VCaP (cell line): ENCODE measurements at regions not wholly inside any gene's neighbourhood (a gene's known extent, or its start where the extent isn't known, plus 50 kb on each side); places are given as distances from the start of the nearest gene placed in this dataset.
A peak's percentile ranks its signal among the peaks of the same experiment; 100 is the strongest.

Experiments
- H3K27ac ChIP-seq: fragments of 450-650 bp; 2 replicates; pipeline ENCODE4 v1.5.1; 2017
- CTCF ChIP-seq: fragments of 450-650 bp; conservative IDR thresholded peaks from 2 replicates; pipeline ENCODE4 v1.5.1; 2017; ENCODE audit warnings: mild to moderate bottlenecking, moderate library complexity

DNA sequence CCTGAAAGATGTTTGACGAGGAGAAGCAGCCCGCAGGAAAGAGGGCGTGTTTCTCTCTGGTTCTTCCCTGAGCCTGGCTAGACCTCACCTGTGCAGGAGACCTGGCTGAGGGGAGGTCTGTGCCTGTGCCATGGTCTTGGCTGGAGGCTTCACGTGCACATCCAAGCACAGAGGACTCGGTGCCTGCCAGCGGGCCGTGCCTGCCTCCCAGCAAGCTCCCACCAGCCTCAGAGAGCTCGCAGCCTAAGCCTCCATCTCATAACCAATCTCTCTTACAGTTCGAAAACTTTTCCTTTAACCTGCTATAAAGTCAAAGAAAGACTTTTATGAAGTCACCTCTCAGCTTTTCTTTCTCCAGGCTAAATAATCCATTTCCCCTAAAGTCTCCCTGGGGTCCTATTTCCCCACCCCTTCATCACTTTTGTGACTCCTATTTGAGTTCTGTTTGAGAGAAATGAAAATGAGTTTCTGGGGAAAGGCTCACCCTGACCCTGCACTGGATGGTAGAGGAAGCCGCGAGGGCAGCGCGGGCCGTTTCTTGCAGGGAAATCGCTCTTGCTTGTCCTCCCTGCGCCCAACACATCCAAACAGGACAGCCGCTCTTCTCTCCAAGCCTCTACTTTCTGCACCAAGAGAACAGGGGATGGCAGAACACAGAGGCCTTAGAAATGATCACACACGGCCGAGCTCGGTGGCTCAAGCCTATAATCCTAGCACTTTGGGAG is 521.0 kb downstream of the SOX11 start:
- H3K27ac ChIP-seq, result peak overlapping the region; percentile 26; the same call in 1 of the 2 replicates
- no peak for TF ChIP-seq CTCF

DNA sequence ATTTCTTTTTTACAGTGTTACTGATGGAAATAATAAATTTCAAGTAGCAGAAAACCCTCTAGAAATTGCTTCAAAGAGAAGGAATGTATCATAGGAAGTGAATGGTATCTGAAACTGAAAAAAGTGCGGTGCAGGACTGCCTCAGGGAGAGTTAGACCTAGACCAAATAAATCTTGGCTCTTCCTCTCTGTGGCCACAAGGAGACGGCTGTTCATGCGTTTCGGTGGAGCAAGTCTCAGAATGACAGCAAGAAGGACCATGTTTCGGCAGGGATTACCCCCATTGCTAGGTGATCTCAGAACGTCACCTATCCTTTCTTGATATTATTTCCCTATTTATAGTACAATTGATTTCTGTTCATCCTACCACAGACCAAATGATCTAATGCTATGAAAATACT is 522.3 kb downstream of the SOX11 start:
- no peak for TF ChIP-seq CTCF
- no peak overlapping the region for H3K27ac ChIP-seq

DNA sequence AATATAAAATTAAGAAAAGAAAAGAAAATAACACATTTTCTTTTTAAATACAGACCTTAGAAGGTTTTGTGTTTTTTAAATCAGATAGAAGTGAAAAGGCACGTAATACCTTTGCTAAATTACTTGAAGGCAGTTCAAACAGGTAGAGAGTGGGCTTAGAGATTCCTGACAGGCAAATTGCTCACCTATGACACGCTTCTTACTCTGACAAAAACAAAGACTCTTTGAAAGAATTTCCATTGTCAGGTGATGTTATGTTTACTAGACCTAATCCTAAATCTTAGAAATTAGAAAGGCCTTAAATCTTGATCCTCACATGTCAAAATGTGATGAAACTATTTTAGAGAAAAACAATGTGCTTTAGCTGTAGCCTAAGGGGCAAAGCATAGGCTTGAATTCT is 522.9 kb downstream of the SOX11 start:
- no peak for TF ChIP-seq CTCF

GRCh38 chr2:6216234-6216633 is 524.0 kb downstream of the SOX11 start:
- no peak for TF ChIP-seq CTCF
- no peak overlapping the region for H3K27ac ChIP-seq

More for the DNA sequence above, 522.9 kb downstream of the SOX11 start:
- H3K27ac ChIP-seq, result no peak overlapping the region

GRCh38 chr2:6218926-6219325 is 526.7 kb downstream of the SOX11 start:
- H3K27ac ChIP-seq, result no peak overlapping the region
- TF ChIP-seq CTCF, result no peak

DNA sequence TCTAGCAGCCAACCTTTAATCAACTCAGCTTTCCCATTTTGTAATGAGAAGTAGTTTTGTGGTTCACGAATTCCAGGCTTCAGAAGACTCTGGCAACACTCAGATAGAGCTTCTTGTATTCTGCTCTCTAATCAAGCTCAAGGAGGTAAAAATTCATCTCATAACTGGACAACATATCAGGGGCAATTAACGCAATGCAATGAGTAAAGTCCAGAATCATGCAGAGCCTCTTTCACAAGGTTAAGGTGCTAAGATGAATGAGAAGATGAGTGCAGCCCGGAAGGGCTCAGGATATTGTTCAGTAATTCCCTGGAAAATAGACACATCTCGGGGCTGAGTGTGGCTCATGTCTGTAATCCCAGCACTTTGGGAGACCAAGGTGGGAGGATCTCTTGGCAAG is 527.7 kb downstream of the SOX11 start:
- no peak for TF ChIP-seq CTCF
- no peak overlapping the region for H3K27ac ChIP-seq

GRCh38 chr2:6222296-6222695 is 530.1 kb downstream of the SOX11 start:
- no peak for TF ChIP-seq CTCF

More at GRCh38 chr2:6222296-6222695, 530.1 kb downstream of the SOX11 start:
- no peak overlapping the region for H3K27ac ChIP-seq
